PC-3 (cell line): ENCODE measurements at regions not wholly inside any gene's neighbourhood (a gene's known extent, or its start where the extent isn't known, plus 50 kb on each side); places are given as distances from the start of the nearest gene placed in this dataset.

ENCODE experiments used
- ATAC-seq: fragments of 200-7000 bp; cut with Tn5 transposase; 2 replicates; pipeline ENCODE4 v1.9.1; 2020; ENCODE audit warnings: mild to moderate bottlenecking, moderate library complexity
- BruUV-seq: library from RNA; stranded (reverse); fragments of 400-500 nt; replicated peaks from 2 replicates; lab custom pipeline; 2021; lab: Mats Ljungman, UMichigan
- CTCF ChIA-PET: fragments of 300-600 bp; sonication (Branson Sonifier 250); formaldehyde crosslinking; loops from one replicate; lab custom pipeline; 2022; ENCODE audit warnings: antibody characterized with exemption; lab: Charles Lee
- POLR2A ChIA-PET: fragments of 300-600 bp; sonication (Branson Sonifier 250); formaldehyde crosslinking; loops from one replicate; lab custom pipeline; 2022; ENCODE audit warnings: antibody characterized with exemption; ENCODE audit not compliant: unreplicated experiment; lab: Charles Lee
- DNase-seq: peaks from one replicate; pipeline ENCODE4 v3.0.0-alpha.2; 2015
- H2AFZ ChIP-seq: fragments of 300-600 bp; sonication (generic); 2 replicates; pipeline ENCODE4 v1.6.0; 2016; ENCODE audit warnings: antibody characterized with exemption, low read length
- H3F3A ChIP-seq: fragments of 300-600 bp; sonication (generic); one replicate; pipeline ENCODE4 v1.6.0; 2017; ENCODE audit warnings: antibody characterized with exemption, low read length, control low read depth, mild to moderate bottlenecking; ENCODE audit not compliant: unreplicated experiment
- H3K27ac ChIP-seq: fragments of 300-600 bp; sonication (generic); 2 replicates; pipeline ENCODE4 v1.5.1; 2016; ENCODE audit warnings: mild to moderate bottlenecking, low read length
- H3K27me3 ChIP-seq: fragments of 300-600 bp; sonication (generic); 2 replicates; pipeline ENCODE4 v1.6.1; 2016; ENCODE audit warnings: low read length, mixed read lengths
- H3K36me3 ChIP-seq: fragments of 300-600 bp; sonication (generic); 2 replicates; pipeline ENCODE4 v1.6.1; 2016; ENCODE audit warnings: low read depth, mixed run types, low read length, mixed read lengths
- H3K4me1 ChIP-seq: fragments of 300-600 bp; sonication (generic); 2 replicates; pipeline ENCODE4 v1.5.1; 2016; ENCODE audit warnings: low read length; ENCODE audit not compliant: insufficient read depth
- H3K4me2 ChIP-seq: fragments of 300-600 bp; sonication (generic); 2 replicates; pipeline ENCODE4 v1.6.0; 2016; ENCODE audit warnings: low read length
- H3K4me3 ChIP-seq: fragments of 300-600 bp; sonication (generic); 2 replicates; pipeline ENCODE4 v1.5.1; 2016; ENCODE audit warnings: mild to moderate bottlenecking, low read length, mixed read lengths
- H3K79me2 ChIP-seq: fragments of 300-600 bp; sonication (generic); 2 replicates; pipeline ENCODE4 v1.6.1; 2017; ENCODE audit warnings: low read length, mixed read lengths
- H3K9ac ChIP-seq: fragments of 300-600 bp; sonication (generic); 2 replicates; pipeline ENCODE4 v1.6.0; 2016; ENCODE audit warnings: mild to moderate bottlenecking, low read length
- H3K9me2 ChIP-seq: fragments of 300-600 bp; sonication (generic); replicated peaks from 2 replicates; pipeline ENCODE4 v1.6.1; 2016; ENCODE audit warnings: mixed run types, low read length, mixed read lengths
- H3K9me3 ChIP-seq: fragments of 300-600 bp; sonication (generic); 2 replicates; pipeline ENCODE4 v1.6.1; 2016; ENCODE audit warnings: low read length, mixed read lengths
- H4K20me1 ChIP-seq: fragments of 300-600 bp; sonication (generic); 2 replicates; pipeline ENCODE4 v1.6.1; 2016; ENCODE audit warnings: low read length, mixed read lengths
- CTCF ChIP-seq: fragments of 300-600 bp; sonication (generic); conservative IDR thresholded peaks from 2 replicates; pipeline ENCODE4 v1.5.1; 2017; ENCODE audit warnings: antibody characterized with exemption, low read depth, mild to moderate bottlenecking, low read length
- EZH2 ChIP-seq: fragments of 300-600 bp; sonication (generic); IDR thresholded peaks from one replicate; pipeline ENCODE4 v1.6.1; 2017; ENCODE audit warnings: antibody characterized with exemption, mild to moderate bottlenecking, low read length; ENCODE audit not compliant: unreplicated experiment
- EZH2phosphoT487 ChIP-seq: fragments of 300-600 bp; sonication (generic); IDR thresholded peaks from 2 replicates; pipeline ENCODE4 v1.6.1; 2018; ENCODE audit warnings: mild to moderate bottlenecking, antibody characterized with exemption, low read length, borderline replicate concordance
- intact Hi-C: fragments of 100-400 bp; cut with micrococcal nuclease; formaldehyde crosslinking; loops from 2 replicates; pipeline ENCODE4 v1.9.0; 2023

- intact Hi-C loops: no loop called here
- H3K36me3 ChIP-seq: no peaks in the 10 kb centered on the region
- H4K20me1 ChIP-seq: no peaks in the 10 kb centered on the region
- ChIA-PET CTCF (no interaction called here), POLR2A (no interaction called here)
- peak overlapping the region; percentile 43 for H3K4me2 ChIP-seq
- H3K9me3 ChIP-seq: no peaks in the 10 kb centered on the region
- no TSS peak for BruUV-seq
- peak; percentile 2 for DNase-seq
- no peak for TF ChIP-seq CTCF
- no peak for TF ChIP-seq EZH2
- TF ChIP-seq EZH2phosphoT487: no peak
- H3K79me2 ChIP-seq: no peaks in the 10 kb centered on the region
- peaks cover 18% of the 10 kb centered on the region for H3K4me1 ChIP-seq
- no peak overlapping the region for H3K9ac ChIP-seq
- no peak overlapping the region for H3K27ac ChIP-seq
- no peak for ATAC-seq
- no peaks in the 10 kb centered on the region for H3F3A ChIP-seq
- peaks cover 16% of the 10 kb centered on the region for H3K27me3 ChIP-seq
- H2AFZ ChIP-seq: peak overlapping the region; percentile 45; the same call in 1 of the 2 replicates
- H3K4me3 ChIP-seq: no peak overlapping the region
- no peaks in the 10 kb centered on the region for H3K9me2 ChIP-seq
Measured at GRCh38 chr15:81531109-81531592, 157.1 kb upstream of the TMC3 start.

- ATAC-seq: no peak
- no peak for DNase-seq
- no peaks in the 10 kb centered on the region for H3K9me2 ChIP-seq
- POLR2A ChIA-PET: no interaction called here
- CTCF ChIA-PET: no interaction called here
- no peaks in the 10 kb centered on the region for H3F3A ChIP-seq
- no peak overlapping the region for H3K4me2 ChIP-seq
- no peak overlapping the region for H3K27ac ChIP-seq
- no peaks in the 10 kb centered on the region for H3K36me3 ChIP-seq
- peaks cover 16% of the 10 kb centered on the region for H3K27me3 ChIP-seq
- no peak overlapping the region for H3K9ac ChIP-seq
- no peaks in the 10 kb centered on the region for H3K9me3 ChIP-seq
- TF ChIP-seq CTCF (no peak), EZH2phosphoT487 (no peak), EZH2 (no peak)
- peaks cover 18% of the 10 kb centered on the region for H3K4me1 ChIP-seq
- intact Hi-C loops: no loop called here
- H3K79me2 ChIP-seq: no peaks in the 10 kb centered on the region
- H2AFZ ChIP-seq: no peak overlapping the region
- H3K4me3 ChIP-seq: no peak overlapping the region
- H4K20me1 ChIP-seq: no peaks in the 10 kb centered on the region
- no TSS peak for BruUV-seq
Measured at GRCh38 chr15:81530271-81530691, 156.3 kb upstream of the TMC3 start.

GRCh38 chr15:81529481-81529880, 155.5 kb upstream of the TMC3 start:
- Histone ChIP-seq H3K9ac (no peak overlapping the region), H3K4me2 (no peak overlapping the region), H3K4me3 (no peak overlapping the region), H3F3A (no peaks in the 10 kb centered on the region), H3K79me2 (no peaks in the 10 kb centered on the region), H3K4me1 (peaks cover 18% of the 10 kb centered on the region), H3K27ac (no peak overlapping the region), H3K27me3 (peaks cover 16% of the 10 kb centered on the region), H2AFZ (no peak overlapping the region), H4K20me1 (no peaks in the 10 kb centered on the region), H3K9me3 (no peaks in the 10 kb centered on the region), H3K36me3 (no peaks in the 10 kb centered on the region), H3K9me2 (no peaks in the 10 kb centered on the region)
- TF ChIP-seq EZH2phosphoT487: no peak
- no peak for TF ChIP-seq EZH2
- TF ChIP-seq CTCF: no peak
- no TSS peak for BruUV-seq
- POLR2A ChIA-PET: no interaction called here
- intact Hi-C loops: no loop called here
- no peak for DNase-seq
- no peak for ATAC-seq
- CTCF ChIA-PET: no interaction called here
